Trophoblast cell (in vitro differentiated cells and primary cell): ENCODE measurements at regions not wholly inside any gene's neighbourhood (a gene's known extent, or its start where the extent isn't known, plus 50 kb on each side); places are given as distances from the start of the nearest gene placed in this dataset.

Experiments
- DNase-seq, 2 donors: peaks; one replicate each; pipeline ENCODE4 v3.0.0-alpha.2; 2016
- H2AFZ ChIP-seq: 2 replicates; pipeline ENCODE4 v1.6.1; 2013; ENCODE audit warnings: low read length, moderate library complexity, mild to moderate bottlenecking; ENCODE audit not compliant: insufficient read depth, poor library complexity
- H2AK5ac ChIP-seq: 2 replicates; pipeline ENCODE4 v1.6.1; 2013; ENCODE audit warnings: mild to moderate bottlenecking, low read length
- H2BK120ac ChIP-seq: 2 replicates; pipeline ENCODE4 v1.6.1; 2013; ENCODE audit warnings: low read length, mild to moderate bottlenecking, moderate library complexity; ENCODE audit not compliant: insufficient read depth, poor library complexity
- H2BK12ac ChIP-seq: 2 replicates; pipeline ENCODE4 v1.6.1; 2013; ENCODE audit warnings: mild to moderate bottlenecking, low read length, moderate library complexity
- H2BK5ac ChIP-seq: 2 replicates; pipeline ENCODE4 v1.6.1; 2013; ENCODE audit warnings: low read length, low read depth, moderate library complexity, mild to moderate bottlenecking; ENCODE audit not compliant: poor library complexity
- H3K14ac ChIP-seq: 2 replicates; pipeline ENCODE4 v1.6.1; 2013; ENCODE audit warnings: mild to moderate bottlenecking, low read length
- H3K18ac ChIP-seq: 2 replicates; pipeline ENCODE4 v1.6.1; 2013; ENCODE audit warnings: mild to moderate bottlenecking, low read length
- H3K23ac ChIP-seq: 2 replicates; pipeline ENCODE4 v1.6.1; 2013; ENCODE audit warnings: low read length
- H3K27ac ChIP-seq: 2 replicates; pipeline ENCODE4 v1.5.1; 2013; ENCODE audit warnings: low read depth, mild to moderate bottlenecking, inconsistent platforms, low read length, moderate library complexity
- H3K27me3 ChIP-seq: 2 replicates; pipeline ENCODE4 v1.6.1; 2013; ENCODE audit warnings: inconsistent platforms, mild to moderate bottlenecking, low read length, moderate library complexity; ENCODE audit not compliant: insufficient read depth
- H3K36me3 ChIP-seq, 2 experiments: 1 replicate in 1 of 2; 2 replicates in 1 of 2; pipeline ENCODE4 v1.6.1; 2013; ENCODE audit warnings: low read length in 2 of 2, mild to moderate bottlenecking in 2 of 2, moderate library complexity in 1 of 2; ENCODE audit not compliant: insufficient read depth in 2 of 2, control insufficient read depth in 1 of 2
- H3K4ac ChIP-seq: 2 replicates; pipeline ENCODE4 v1.6.1; 2013; ENCODE audit warnings: low read depth, mild to moderate bottlenecking, low read length, moderate library complexity
- H3K4me1 ChIP-seq, 2 experiments: 1 replicate in 1 of 2; 2 replicates in 1 of 2; pipeline ENCODE4 v1.6.1; 2013; ENCODE audit warnings: low read length in 2 of 2, mild to moderate bottlenecking in 2 of 2, moderate library complexity in 1 of 2; ENCODE audit not compliant: insufficient read depth in 2 of 2, control insufficient read depth in 1 of 2
- H3K4me2 ChIP-seq: 2 replicates; pipeline ENCODE4 v1.6.1; 2013; ENCODE audit warnings: inconsistent platforms, mild to moderate bottlenecking, low read length, moderate library complexity
- H3K4me3 ChIP-seq: 2 replicates; pipeline ENCODE4 v1.5.1; 2013; ENCODE audit warnings: mild to moderate bottlenecking, low read depth, low read length, inconsistent platforms
- H3K79me1 ChIP-seq: one replicate; pipeline ENCODE4 v1.6.1; 2013; ENCODE audit warnings: low read length
- H3K79me2 ChIP-seq: 2 replicates; pipeline ENCODE4 v1.6.1; 2013; ENCODE audit warnings: low read length, mild to moderate bottlenecking; ENCODE audit not compliant: control insufficient read depth, insufficient read depth, poor library complexity
- H3K9ac ChIP-seq: 2 replicates; pipeline ENCODE4 v1.6.1; 2013; ENCODE audit warnings: mild to moderate bottlenecking, low read length
- H3K9me3 ChIP-seq: 2 replicates; pipeline ENCODE4 v1.6.1; 2013; ENCODE audit warnings: low read depth, mild to moderate bottlenecking, control low read depth, inconsistent platforms, low read length; ENCODE audit not compliant: insufficient read depth
- H4K12ac ChIP-seq: 2 replicates; pipeline ENCODE4 v1.6.1; 2013; ENCODE audit warnings: low read depth, mild to moderate bottlenecking, low read length, moderate library complexity
- H4K8ac ChIP-seq: 2 replicates; pipeline ENCODE4 v1.6.1; 2013; ENCODE audit warnings: low read depth, mild to moderate bottlenecking, low read length, moderate library complexity
- H4K91ac ChIP-seq: one replicate; pipeline ENCODE4 v1.6.1; 2013; ENCODE audit warnings: low read depth, mild to moderate bottlenecking, low read length, moderate library complexity
- WGBS: extraction: QIAGEN DNeasy Blood & Tissue Kit; methylation state at CpG from one replicate; pipeline ENCODE4 v1.1.7; 2013; ENCODE audit warnings: missing lambda C conversion rate; ENCODE audit not compliant: insufficient read length, insufficient coverage; ENCODE audit errors: extremely low coverage; 5-methylcytosine and 5-hydroxymethylcytosine counted together

GRCh38 chr11:23688835-23689234, 808.0 kb upstream of the LUZP2 start:
- Histone ChIP-seq H3K23ac (no peak overlapping the region), H2AFZ (no peak overlapping the region), H3K18ac (no peak overlapping the region), H3K27ac (no peak overlapping the region), H3K79me2 (no peaks in the 10 kb centered on the region), H2BK12ac (no peak overlapping the region), H3K27me3 (no peaks in the 10 kb centered on the region), H3K9ac (no peak overlapping the region), H3K14ac (no peak overlapping the region), H3K79me1 (no peaks in the 10 kb centered on the region), H4K91ac (no peak overlapping the region), H3K4me1 (no peaks in the 10 kb centered on the region), H2AK5ac (no peak overlapping the region), H3K4me3 (no peak overlapping the region), H3K9me3 (no peaks in the 10 kb centered on the region), H4K12ac (no peak overlapping the region), H3K36me3 (no peaks in the 10 kb centered on the region), H2BK120ac (no peak overlapping the region), H3K4me2 (no peak overlapping the region), H2BK5ac (no peak overlapping the region), H3K4ac (no peak overlapping the region), H4K8ac (no peak overlapping the region)
- WGBS: no CpG with 5 or more reads among the region's 4 CpGs
- DNase-seq: no peak

DNA sequence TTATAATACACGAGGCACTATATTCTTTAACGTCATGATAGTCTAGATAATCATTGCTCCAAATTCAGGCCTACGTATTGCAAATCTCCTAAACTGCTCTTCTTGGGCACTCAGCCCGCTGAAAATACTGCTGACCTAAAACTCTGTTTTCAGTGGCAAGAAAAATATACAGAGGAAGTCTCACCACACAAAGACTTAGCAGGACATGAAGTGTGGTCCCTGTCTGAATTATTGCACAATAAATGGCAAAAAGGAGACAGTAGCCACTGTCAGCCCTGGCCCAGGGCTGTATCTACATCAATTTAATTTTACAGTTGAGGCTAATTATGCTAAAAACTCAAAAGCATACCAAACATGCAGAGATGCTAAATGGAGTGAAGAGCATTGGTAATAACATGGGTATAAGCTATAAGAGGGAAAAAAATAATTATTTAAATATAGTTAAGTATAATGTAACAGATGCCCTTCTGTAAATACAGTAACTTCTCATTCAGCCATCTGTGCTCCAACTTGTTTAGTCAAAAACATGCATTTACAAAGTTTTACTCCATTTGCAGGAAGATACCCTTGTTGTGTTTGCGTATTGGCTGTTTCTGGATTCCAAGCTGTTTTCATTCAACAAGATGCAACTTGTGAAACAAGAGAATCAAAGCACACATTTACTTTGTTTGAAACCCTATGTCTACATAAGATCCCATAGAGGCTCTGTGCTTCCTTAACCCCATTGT, 800.0 kb upstream of the LUZP2 start:
- H2BK5ac ChIP-seq: no peak overlapping the region
- no CpG with 5 or more reads among the region's 5 CpGs for WGBS
- no peak for DNase-seq

DNA sequence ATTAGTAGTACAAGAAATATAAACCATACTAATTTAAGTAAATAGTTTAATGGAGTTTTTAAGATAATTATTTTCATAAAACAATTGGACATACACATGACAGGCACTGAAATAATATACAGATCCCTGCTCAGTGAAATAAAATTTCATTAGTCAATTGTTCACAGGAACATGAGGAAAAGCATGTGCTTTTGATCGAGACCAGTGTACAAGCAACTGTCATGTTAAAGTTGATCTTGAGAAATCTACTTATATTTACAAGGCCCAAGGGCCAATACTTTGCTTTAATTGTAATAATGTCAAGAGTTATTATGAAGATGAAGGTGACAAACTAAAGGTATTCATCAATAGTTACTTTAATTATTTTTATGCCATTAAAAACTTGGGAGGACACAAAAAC, 792.7 kb upstream of the LUZP2 start:
- Histone ChIP-seq H4K8ac (no peak overlapping the region), H2BK12ac (no peak overlapping the region), H3K4ac (no peak overlapping the region), H3K79me1 (peaks cover 2% of the 10 kb centered on the region), H2AK5ac (no peak overlapping the region), H3K4me2 (no peak overlapping the region), H4K91ac (no peak overlapping the region), H3K4me3 (no peak overlapping the region), H2BK5ac (no peak overlapping the region), H3K27me3 (no peaks in the 10 kb centered on the region), H3K14ac (no peak overlapping the region), H3K36me3 (no peaks in the 10 kb centered on the region), H2BK120ac (no peak overlapping the region), H3K9ac (no peak overlapping the region), H3K23ac (no peak overlapping the region), H3K79me2 (no peaks in the 10 kb centered on the region), H2AFZ (no peak overlapping the region), H4K12ac (no peak overlapping the region), H3K27ac (no peak overlapping the region), H3K18ac (no peak overlapping the region), H3K4me1 (peaks cover 0 to 3% of the 10 kb centered on the region in 2 experiments), H3K9me3 (no peaks in the 10 kb centered on the region)
- no peak for DNase-seq
- no CpG with 5 or more reads among the region's 1 CpG for WGBS

More for the DNA sequence above, 800.0 kb upstream of the LUZP2 start:
- Histone ChIP-seq H2BK120ac (no peak overlapping the region), H4K8ac (no peak overlapping the region), H3K79me1 (no peaks in the 10 kb centered on the region), H3K23ac (no peak overlapping the region), H3K4ac (no peak overlapping the region), H3K79me2 (no peaks in the 10 kb centered on the region), H3K27ac (no peak overlapping the region), H3K27me3 (no peaks in the 10 kb centered on the region), H2BK12ac (no peak overlapping the region), H4K12ac (no peak overlapping the region), H3K4me1 (no peaks in the 10 kb centered on the region), H3K14ac (no peak overlapping the region), H3K36me3 (no peaks in the 10 kb centered on the region), H3K9me3 (no peaks in the 10 kb centered on the region), H2AK5ac (no peak overlapping the region), H3K9ac (no peak overlapping the region), H4K91ac (no peak overlapping the region), H3K4me3 (no peak overlapping the region), H2AFZ (no peak overlapping the region), H3K4me2 (no peak overlapping the region), H3K18ac (no peak overlapping the region)

DNA sequence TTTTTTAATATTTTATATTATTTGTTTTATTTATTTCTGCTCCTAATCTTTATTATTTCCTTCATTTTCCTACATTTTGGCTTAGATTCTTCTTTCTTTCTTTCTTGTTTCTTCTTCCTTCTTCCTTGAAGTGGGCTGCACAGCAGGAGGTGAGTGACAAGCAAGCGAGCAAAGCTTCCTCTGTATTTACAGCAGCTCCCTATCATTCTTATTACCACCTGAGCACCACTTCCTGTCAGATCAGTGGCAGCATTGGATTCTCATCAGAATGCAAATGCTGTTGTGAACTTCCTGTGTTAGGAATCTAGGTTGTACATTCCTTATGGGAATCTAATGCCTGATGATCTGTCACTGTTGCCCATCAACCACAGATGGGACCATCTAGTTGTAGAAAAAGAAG, 784.9 kb upstream of the LUZP2 start:
- Histone ChIP-seq H4K8ac (no peak overlapping the region), H3K4me3 (no peak overlapping the region), H3K4me2 (no peak overlapping the region), H3K23ac (no peak overlapping the region), H2BK120ac (no peak overlapping the region), H3K18ac (no peak overlapping the region), H3K4ac (no peak overlapping the region), H3K9me3 (no peaks in the 10 kb centered on the region), H3K79me1 (peaks cover 2% of the 10 kb centered on the region), H3K14ac (no peak overlapping the region), H2AK5ac (no peak overlapping the region), H3K9ac (no peak overlapping the region), H3K27me3 (no peaks in the 10 kb centered on the region), H3K4me1 (peaks cover 0 to 3% of the 10 kb centered on the region in 2 experiments), H3K27ac (no peak overlapping the region), H2BK12ac (no peak overlapping the region), H2BK5ac (no peak overlapping the region), H4K12ac (no peak overlapping the region), H2AFZ (no peak overlapping the region), H3K79me2 (no peaks in the 10 kb centered on the region), H3K36me3 (no peaks in the 10 kb centered on the region), H4K91ac (no peak overlapping the region)
- WGBS: no CpG with 5 or more reads among the region's 1 CpG
- DNase-seq: no peak
